HEK293 (cell line): ENCODE measurements at regions not wholly inside any gene's neighbourhood (a gene's known extent, or its start where the extent isn't known, plus 50 kb on each side); places are given as distances from the start of the nearest gene placed in this dataset.

Source experiments
- CTCF ChIA-PET: fragments of 350-600 bp; formaldehyde crosslinking; extraction: SDS; loops from one replicate; lab custom pipeline; 2021; ENCODE audit warnings: antibody characterized with exemption; lab: Yijun Ruan, JAX
- POLR2A ChIA-PET: fragments of 300-600 bp; formaldehyde crosslinking; extraction: SDS; loops from one replicate; lab custom pipeline; 2020; ENCODE audit warnings: antibody characterized with exemption, inconsistent platforms; lab: Yijun Ruan, JAX
- H3K27ac ChIP-seq: fragments of 200-500 bp; sonication (Bioruptor generic); 2 replicates; pipeline ENCODE4 v1.5.1; 2014; ENCODE audit warnings: low read depth, low read length, control low read depth, inconsistent platforms; ENCODE audit errors: extremely low read depth
- H3K36me3 ChIP-seq, 2 experiments: fragments of 200-500 bp in 1 of 2; sonication (Bioruptor generic) in 1 of 2; 1 replicate in 1 of 2; 2 replicates in 1 of 2; pipeline ENCODE4 v1.5.1; 2014 to 2017; ENCODE audit warnings: inconsistent platforms in 2 of 2, low read length in 2 of 2; ENCODE audit not compliant: control insufficient read depth in 2 of 2, insufficient read depth in 1 of 2
- H3K4me1 ChIP-seq: fragments of 200-500 bp; sonication (Bioruptor generic); 2 replicates; pipeline ENCODE4 v1.5.1; 2014; ENCODE audit warnings: mild to moderate bottlenecking, low read length, inconsistent platforms; ENCODE audit not compliant: control insufficient read depth, insufficient read depth
- H3K4me3 ChIP-seq: 2 replicates; pipeline ENCODE4 v1.5.1; 2011; ENCODE audit warnings: low read depth, mild to moderate bottlenecking, control low read depth, low read length, moderate library complexity
- H3K9me3 ChIP-seq: fragments of 200-500 bp; sonication (Bioruptor generic); 2 replicates; pipeline ENCODE4 v1.5.1; 2014; ENCODE audit warnings: low read depth, low read length, inconsistent platforms; ENCODE audit not compliant: control insufficient read depth, insufficient read depth
- PATZ1 ChIP-seq: fragments of 450-650 bp; formaldehyde crosslinking; IDR thresholded peaks from 2 replicates; pipeline ENCODE4 v1.5.1; 2016; ENCODE audit warnings: missing biosample characterization, missing genetic modification characterization
- PRDM4 ChIP-seq: fragments of 450-650 bp; formaldehyde crosslinking; IDR thresholded peaks from 2 replicates; pipeline ENCODE4 v1.5.1; 2017; ENCODE audit warnings: missing biosample characterization, missing genetic modification characterization
- PRDM6 ChIP-seq: fragments of 450-650 bp; formaldehyde crosslinking; IDR thresholded peaks from 2 replicates; pipeline ENCODE4 v1.5.1; 2017; ENCODE audit warnings: missing biosample characterization, missing genetic modification characterization
- SETDB1 ChIP-seq: IDR thresholded peaks from one replicate; pipeline ENCODE4 v1.6.1; 2017; ENCODE audit warnings: mild to moderate bottlenecking, low read length, moderate library complexity, mixed read lengths; ENCODE audit not compliant: insufficient read length
- SP7 ChIP-seq: fragments of 450-650 bp; formaldehyde crosslinking; IDR thresholded peaks from 2 replicates; pipeline ENCODE4 v1.5.1; 2016; ENCODE audit warnings: missing biosample characterization, missing genetic modification characterization
- TSHZ1 ChIP-seq: fragments of 450-650 bp; formaldehyde crosslinking; IDR thresholded peaks from 2 replicates; pipeline ENCODE4 v1.5.1; 2016; ENCODE audit warnings: missing biosample characterization, missing genetic modification characterization, borderline replicate concordance
- ZBTB1 ChIP-seq: fragments of 450-650 bp; formaldehyde crosslinking; IDR thresholded peaks from 2 replicates; pipeline ENCODE4 v1.5.1; 2016; ENCODE audit warnings: missing biosample characterization, missing genetic modification characterization
- ZNF10 ChIP-seq: fragments of 450-650 bp; formaldehyde crosslinking; IDR thresholded peaks from 2 replicates; pipeline ENCODE4 v1.5.1; 2017; ENCODE audit warnings: missing biosample characterization, missing genetic modification characterization
- ZNF140 ChIP-seq: fragments of 450-650 bp; formaldehyde crosslinking; IDR thresholded peaks from 2 replicates; pipeline ENCODE4 v1.5.1; 2016; ENCODE audit warnings: missing biosample characterization, missing genetic modification characterization
- ZNF174 ChIP-seq: fragments of 450-650 bp; formaldehyde crosslinking; IDR thresholded peaks from 2 replicates; pipeline ENCODE4 v1.5.0; 2017; ENCODE audit warnings: missing biosample characterization, mild to moderate bottlenecking, missing genetic modification characterization
- ZNF354C ChIP-seq: fragments of 450-650 bp; formaldehyde crosslinking; IDR thresholded peaks from 2 replicates; pipeline ENCODE4 v1.5.1; 2016; ENCODE audit warnings: missing biosample characterization, missing genetic modification characterization, low read depth, borderline replicate concordance
- ZNF416 ChIP-seq: fragments of 450-650 bp; formaldehyde crosslinking; IDR thresholded peaks from 2 replicates; pipeline ENCODE4 v1.5.1; 2016; ENCODE audit warnings: missing biosample characterization, missing genetic modification characterization
- ZNF488 ChIP-seq: fragments of 450-650 bp; formaldehyde crosslinking; IDR thresholded peaks from 2 replicates; pipeline ENCODE4 v1.5.1; 2016; ENCODE audit warnings: missing biosample characterization, missing genetic modification characterization
- ZNF558 ChIP-seq: fragments of 450-650 bp; formaldehyde crosslinking; IDR thresholded peaks from 2 replicates; pipeline ENCODE4 v1.5.1; 2016; ENCODE audit warnings: missing biosample characterization, missing genetic modification characterization
- ZNF610 ChIP-seq: fragments of 450-650 bp; formaldehyde crosslinking; IDR thresholded peaks from 2 replicates; pipeline ENCODE4 v1.5.1; 2016; ENCODE audit warnings: missing biosample characterization, missing genetic modification characterization, borderline replicate concordance
- ZNF660 ChIP-seq: fragments of 450-650 bp; IDR thresholded peaks from 2 replicates; pipeline ENCODE4 v1.5.1; 2018; ENCODE audit warnings: missing biosample characterization, mild to moderate bottlenecking, missing genetic modification characterization
- ZNF701 ChIP-seq: fragments of 450-650 bp; formaldehyde crosslinking; IDR thresholded peaks from 2 replicates; pipeline ENCODE4 v1.5.1; 2016; ENCODE audit warnings: missing biosample characterization, missing genetic modification characterization
- ZNF76 ChIP-seq: fragments of 450-650 bp; formaldehyde crosslinking; IDR thresholded peaks from 2 replicates; pipeline ENCODE4; 2016; ENCODE audit warnings: low read depth, missing biosample characterization, missing genetic modification characterization, borderline replicate concordance
- ZNF776 ChIP-seq: fragments of 450-650 bp; formaldehyde crosslinking; IDR thresholded peaks from 2 replicates; pipeline ENCODE4 v1.5.0; 2017; ENCODE audit warnings: missing biosample characterization, missing genetic modification characterization, borderline replicate concordance
- ZNF792 ChIP-seq: fragments of 450-650 bp; formaldehyde crosslinking; IDR thresholded peaks from 2 replicates; pipeline ENCODE4 v1.5.1; 2016; ENCODE audit warnings: missing biosample characterization, missing genetic modification characterization
- ZNF837 ChIP-seq: fragments of 450-650 bp; formaldehyde crosslinking; IDR thresholded peaks from 2 replicates; pipeline ENCODE4 v1.5.1; 2016; ENCODE audit warnings: missing biosample characterization, missing genetic modification characterization
- ZSCAN18 ChIP-seq: fragments of 450-650 bp; formaldehyde crosslinking; IDR thresholded peaks from 2 replicates; pipeline ENCODE4 v1.5.1; 2016; ENCODE audit warnings: missing biosample characterization, missing genetic modification characterization

- H3K27ac ChIP-seq: no peak overlapping the region
- H3K4me1 ChIP-seq: no peaks in the 10 kb centered on the region
- POLR2A ChIA-PET: no interaction called here
- no peaks in the 10 kb centered on the region for H3K9me3 ChIP-seq
- CTCF ChIA-PET: no interaction called here
- H3K4me3 ChIP-seq: no peak overlapping the region
- no peaks in the 10 kb centered on the region for H3K36me3 ChIP-seq
- TF ChIP-seq ZNF140 (tag by site-specific recombination) (no peak), ZBTB1 (tag by site-specific recombination) (no peak), PATZ1 (no peak), TSHZ1 (no peak), ZNF174 (tag by site-specific recombination) (no peak), SETDB1 (no peak), ZNF488 (tag by site-specific recombination) (no peak), ZNF558 (tag by site-specific recombination) (no peak), ZSCAN18 (tag by site-specific recombination) (no peak), PRDM6 (tag by site-specific recombination) (no peak), ZNF776 (tag by site-specific recombination) (no peak), ZNF610 (no peak)
- TF ChIP-seq, all 188 proteins: peak for 0
Observed at GRCh38 chr2:107461301-107461700, 365.4 kb upstream of the RGPD4 start.

- POLR2A ChIA-PET: no interaction called here
- CTCF ChIA-PET: interaction anchor here (0.6 kb wide), 1 partner anchor 8 kb away, joined by 7 read pairs; no protein-coding TSS in a partner anchor
- Histone ChIP-seq H3K4me3 (no peak overlapping the region), H3K27ac (no peak overlapping the region), H3K4me1 (no peaks in the 10 kb centered on the region), H3K9me3 (no peaks in the 10 kb centered on the region), H3K36me3 (no peaks in the 10 kb centered on the region)
- TF ChIP-seq ZNF354C (tag by site-specific recombination) (no peak), ZNF416 (tag by site-specific recombination) (no peak), PRDM4 (tag by site-specific recombination) (no peak), ZNF701 (no peak), PRDM6 (tag by site-specific recombination) (no peak), ZNF792 (no peak), ZNF76 (tag by site-specific recombination) (no peak), ZNF837 (tag by site-specific recombination) (no peak), ZNF10 (tag by site-specific recombination) (no peak), SP7 (no peak), ZNF660 (tag by site-specific recombination) (no peak)
Observed at GRCh38 chr2:107462181-107462580, 364.5 kb upstream of the RGPD4 start.
